ENCODE measurements at regions not wholly inside any gene's neighbourhood (a gene's known extent, or its start where the extent isn't known, plus 50 kb on each side); places are given as distances from the start of the nearest gene placed in this dataset.
"Not testable (repeated sequence)": the region's sequence is repeated elsewhere in the genome, so short reads cannot be mapped to it uniquely, and the experiment has no call there.

GRCh38 chr3:11898611-11899325 is 52.1 kb upstream of the TAMM41 start:
- no peak overlapping the region for H3K9ac ChIP-seq
- TF ChIP-seq, protein P1, sequence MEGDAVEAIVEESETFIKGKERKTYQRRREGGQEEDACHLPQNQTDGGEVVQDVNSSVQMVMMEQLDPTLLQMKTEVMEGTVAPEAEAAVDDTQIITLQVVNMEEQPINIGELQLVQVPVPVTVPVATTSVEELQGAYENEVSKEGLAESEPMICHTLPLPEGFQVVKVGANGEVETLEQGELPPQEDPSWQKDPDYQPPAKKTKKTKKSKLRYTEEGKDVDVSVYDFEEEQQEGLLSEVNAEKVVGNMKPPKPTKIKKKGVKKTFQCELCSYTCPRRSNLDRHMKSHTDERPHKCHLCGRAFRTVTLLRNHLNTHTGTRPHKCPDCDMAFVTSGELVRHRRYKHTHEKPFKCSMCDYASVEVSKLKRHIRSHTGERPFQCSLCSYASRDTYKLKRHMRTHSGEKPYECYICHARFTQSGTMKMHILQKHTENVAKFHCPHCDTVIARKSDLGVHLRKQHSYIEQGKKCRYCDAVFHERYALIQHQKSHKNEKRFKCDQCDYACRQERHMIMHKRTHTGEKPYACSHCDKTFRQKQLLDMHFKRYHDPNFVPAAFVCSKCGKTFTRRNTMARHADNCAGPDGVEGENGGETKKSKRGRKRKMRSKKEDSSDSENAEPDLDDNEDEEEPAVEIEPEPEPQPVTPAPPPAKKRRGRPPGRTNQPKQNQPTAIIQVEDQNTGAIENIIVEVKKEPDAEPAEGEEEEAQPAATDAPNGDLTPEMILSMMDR (conservative IDR thresholded peaks at IDR 0.05; ENCODE audit: low read depth, low read length): no peak
- no peaks in the 10 kb centered on the region for H4K20me1 ChIP-seq (ENCODE audit: insufficient read depth)
- H3K4me2 ChIP-seq: no peak overlapping the region
- no peak overlapping the region for H3K27ac ChIP-seq
- no peaks in the 10 kb centered on the region for H3K27me3 ChIP-seq (ENCODE audit: insufficient read depth, low read depth)
- H2AFZ ChIP-seq (ENCODE audit: low read depth): no peak overlapping the region
- H3K4me1 ChIP-seq (ENCODE audit: low read depth, poor library complexity, severe bottlenecking): no peaks in the 10 kb centered on the region
- no peaks in the 10 kb centered on the region for H3K36me3 ChIP-seq (ENCODE audit: insufficient read depth)
- H3K4me3 ChIP-seq (IDR thresholded peaks at IDR 0.05; ENCODE audit: insufficient read depth, low read depth, low read length): no peak overlapping the region
- no peaks in the 10 kb centered on the region for H3K79me2 ChIP-seq (ENCODE audit: insufficient read depth, low read depth)

GRCh38 chr3:11899389-11899788 is 52.7 kb upstream of the TAMM41 start:
- H3K27ac ChIP-seq; H4K20me1 ChIP-seq (ENCODE audit: insufficient read depth); H3K27me3 ChIP-seq (ENCODE audit: insufficient read depth, low read depth); H3K4me1 ChIP-seq (ENCODE audit: low read depth, poor library complexity, severe bottlenecking); H2AFZ ChIP-seq (ENCODE audit: low read depth); H3K36me3 ChIP-seq (ENCODE audit: insufficient read depth); H3K4me3 ChIP-seq (IDR thresholded peaks at IDR 0.05; ENCODE audit: insufficient read depth, low read depth, low read length); H3K9ac ChIP-seq; H3K79me2 ChIP-seq (ENCODE audit: insufficient read depth, low read depth); H3K4me2 ChIP-seq: not testable (repeated sequence)

DNA sequence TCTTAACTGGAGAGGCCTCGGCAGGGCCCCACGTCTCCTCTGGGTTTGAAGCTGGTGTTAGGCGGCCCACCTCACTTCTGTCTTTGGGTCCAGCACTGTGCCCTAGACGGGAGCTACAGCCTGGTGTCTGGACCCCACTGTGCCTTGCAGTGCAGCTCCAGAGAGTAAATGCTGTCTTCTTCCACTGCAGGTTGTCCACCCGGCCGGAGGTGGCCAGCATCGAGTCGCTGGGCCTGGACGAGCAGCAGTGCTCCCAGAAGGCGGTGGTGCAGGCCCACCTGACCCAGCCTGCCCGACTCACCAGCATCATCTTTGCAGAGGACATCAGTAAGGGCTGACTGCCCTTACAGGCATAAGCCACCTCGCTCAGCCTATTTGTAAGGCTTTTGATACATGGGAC is 53.1 kb upstream of the TAMM41 start:
- Histone ChIP-seq H3K4me1 (ENCODE audit: low read depth, poor library complexity, severe bottlenecking) (no peaks in the 10 kb centered on the region), H3K4me3 (IDR thresholded peaks at IDR 0.05; ENCODE audit: insufficient read depth, low read depth, low read length) (no peak overlapping the region), H3K36me3 (ENCODE audit: insufficient read depth) (no peaks in the 10 kb centered on the region), H3K27me3 (ENCODE audit: insufficient read depth, low read depth) (no peaks in the 10 kb centered on the region), H3K27ac (no peak overlapping the region), H3K79me2 (ENCODE audit: insufficient read depth, low read depth) (no peaks in the 10 kb centered on the region), H3K9ac (no peak overlapping the region), H3K4me2 (no peak overlapping the region), H4K20me1 (ENCODE audit: insufficient read depth) (no peaks in the 10 kb centered on the region), H2AFZ (ENCODE audit: low read depth) (no peak overlapping the region)
- TF ChIP-seq, protein P1 (conservative IDR thresholded peaks at IDR 0.05; ENCODE audit: low read depth, low read length): no peak

GRCh38 chr3:11900824-11901223 is 54.1 kb upstream of the TAMM41 start:
- TF ChIP-seq, protein P1 (conservative IDR thresholded peaks at IDR 0.05; ENCODE audit: low read depth, low read length): no peak
- no peak overlapping the region for H3K4me3 ChIP-seq (IDR thresholded peaks at IDR 0.05; ENCODE audit: insufficient read depth, low read depth, low read length)
- no peak overlapping the region for H3K27ac ChIP-seq
- H3K9ac ChIP-seq: no peak overlapping the region
- no peaks in the 10 kb centered on the region for H3K4me1 ChIP-seq (ENCODE audit: low read depth, poor library complexity, severe bottlenecking)
- no peaks in the 10 kb centered on the region for H3K36me3 ChIP-seq (ENCODE audit: insufficient read depth)
- H3K27me3 ChIP-seq (ENCODE audit: insufficient read depth, low read depth): no peaks in the 10 kb centered on the region
- H4K20me1 ChIP-seq (ENCODE audit: insufficient read depth): no peaks in the 10 kb centered on the region
- no peak overlapping the region for H3K4me2 ChIP-seq
- no peak overlapping the region for H2AFZ ChIP-seq (ENCODE audit: low read depth)
- no peaks in the 10 kb centered on the region for H3K79me2 ChIP-seq (ENCODE audit: insufficient read depth, low read depth)

- Histone ChIP-seq H3K27ac (no peak overlapping the region), H3K4me2 (no peak overlapping the region), H3K4me1 (ENCODE audit: low read depth, poor library complexity, severe bottlenecking) (no peaks in the 10 kb centered on the region), H2AFZ (ENCODE audit: low read depth) (no peak overlapping the region), H4K20me1 (ENCODE audit: insufficient read depth) (no peaks in the 10 kb centered on the region), H3K36me3 (ENCODE audit: insufficient read depth) (no peaks in the 10 kb centered on the region), H3K79me2 (ENCODE audit: insufficient read depth, low read depth) (no peaks in the 10 kb centered on the region), H3K4me3 (IDR thresholded peaks at IDR 0.05; ENCODE audit: insufficient read depth, low read depth, low read length) (no peak overlapping the region), H3K27me3 (ENCODE audit: insufficient read depth, low read depth) (no peaks in the 10 kb centered on the region), H3K9ac (no peak overlapping the region)
- TF ChIP-seq, protein P1 (conservative IDR thresholded peaks at IDR 0.05; ENCODE audit: low read depth, low read length): no peak
Observed at GRCh38 chr3:11901286-11901875, 54.7 kb upstream of the TAMM41 start.
